ENCODE measurements at regions not wholly inside any gene's neighbourhood (a gene's known extent, or its start where the extent isn't known, plus 50 kb on each side); places are given as distances from the start of the nearest gene placed in this dataset.

DNA sequence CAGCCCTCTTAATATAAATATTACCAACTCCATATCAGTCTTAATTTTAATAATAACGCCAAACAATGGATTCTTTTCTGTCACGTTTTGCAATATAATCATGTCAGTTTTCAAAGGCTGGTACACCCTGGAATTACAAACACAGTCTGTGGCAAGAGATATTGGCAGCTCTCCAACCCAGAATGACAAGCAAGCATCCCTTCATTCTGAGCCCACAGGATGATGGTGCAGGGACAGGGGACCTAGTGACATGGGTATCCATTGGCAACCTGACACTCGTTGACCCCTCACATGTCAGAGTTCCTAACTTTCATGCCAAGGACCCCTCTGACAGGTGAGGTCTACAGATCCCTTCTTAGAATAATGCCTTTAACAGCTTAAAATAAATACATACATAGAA lies 154.5 kb upstream of the TSC22D2 start:
- TF ChIP-seq, protein P1, sequence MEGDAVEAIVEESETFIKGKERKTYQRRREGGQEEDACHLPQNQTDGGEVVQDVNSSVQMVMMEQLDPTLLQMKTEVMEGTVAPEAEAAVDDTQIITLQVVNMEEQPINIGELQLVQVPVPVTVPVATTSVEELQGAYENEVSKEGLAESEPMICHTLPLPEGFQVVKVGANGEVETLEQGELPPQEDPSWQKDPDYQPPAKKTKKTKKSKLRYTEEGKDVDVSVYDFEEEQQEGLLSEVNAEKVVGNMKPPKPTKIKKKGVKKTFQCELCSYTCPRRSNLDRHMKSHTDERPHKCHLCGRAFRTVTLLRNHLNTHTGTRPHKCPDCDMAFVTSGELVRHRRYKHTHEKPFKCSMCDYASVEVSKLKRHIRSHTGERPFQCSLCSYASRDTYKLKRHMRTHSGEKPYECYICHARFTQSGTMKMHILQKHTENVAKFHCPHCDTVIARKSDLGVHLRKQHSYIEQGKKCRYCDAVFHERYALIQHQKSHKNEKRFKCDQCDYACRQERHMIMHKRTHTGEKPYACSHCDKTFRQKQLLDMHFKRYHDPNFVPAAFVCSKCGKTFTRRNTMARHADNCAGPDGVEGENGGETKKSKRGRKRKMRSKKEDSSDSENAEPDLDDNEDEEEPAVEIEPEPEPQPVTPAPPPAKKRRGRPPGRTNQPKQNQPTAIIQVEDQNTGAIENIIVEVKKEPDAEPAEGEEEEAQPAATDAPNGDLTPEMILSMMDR (conservative IDR thresholded peaks at IDR 0.05; ENCODE audit: low read depth, low read length) = no peak
- no peak for TF ChIP-seq EZH2 (IDR thresholded peaks at IDR 0.05; ENCODE audit: borderline replicate concordance, low read depth, low read length, poor library complexity, severe bottlenecking)
